ENCODE measurements at regions not wholly inside any gene's neighbourhood (a gene's known extent, or its start where the extent isn't known, plus 50 kb on each side); places are given as distances from the start of the nearest gene placed in this dataset.

GRCh38 chr2:11987151-11987550 is 240.7 kb downstream of the LPIN1 start:
- H3K4me3 ChIP-seq (ENCODE audit: low read depth in 1 of 3, low read length in 3 of 3): no peak overlapping the region
- 64 to 84% (median 77%) methylated on average over 3 of the region's 3 CpGs for WGBS, 3 donors
- no peak for FAIRE-seq
- no peaks in the 10 kb centered on the region for H3K4me1 ChIP-seq (ENCODE audit: control insufficient read depth in 3 of 3, insufficient read depth in 2 of 3, low read depth in 1 of 3, low read length in 2 of 3)
- no peak for DNase-seq
- peaks cover 0 to 2% of the 10 kb centered on the region in 2 donors for H3K9me3 ChIP-seq (ENCODE audit: control insufficient read depth in 2 of 2, insufficient read depth in 1 of 2, low read depth in 1 of 2, low read length in 1 of 2)
- H3K27me3 ChIP-seq (ENCODE audit: control insufficient read depth in 3 of 3, insufficient read depth in 3 of 3, low read length in 3 of 3): peaks cover 0 to 2% (median 0%) of the 10 kb centered on the region in 3 donors
- H3K36me3 ChIP-seq (ENCODE audit: control insufficient read depth in 3 of 3, insufficient read depth in 2 of 3, low read depth in 1 of 3, low read length in 3 of 3): no peaks in the 10 kb centered on the region
- H3K27ac ChIP-seq (ENCODE audit: low read depth in 1 of 3, low read length in 2 of 3): no peak overlapping the region

- Histone ChIP-seq H3K27me3 (ENCODE audit: control insufficient read depth in 3 of 3, insufficient read depth in 3 of 3, low read length in 3 of 3) (no peaks in the 10 kb centered on the region), H3K36me3 (ENCODE audit: control insufficient read depth in 3 of 3, insufficient read depth in 2 of 3, low read depth in 1 of 3, low read length in 3 of 3) (no peaks in the 10 kb centered on the region), H3K4me1 (ENCODE audit: control insufficient read depth in 3 of 3, insufficient read depth in 2 of 3, low read depth in 1 of 3, low read length in 2 of 3) (no peaks in the 10 kb centered on the region), H3K4me3 (ENCODE audit: low read depth in 1 of 3, low read length in 3 of 3) (no peak overlapping the region), H3K27ac (ENCODE audit: low read depth in 1 of 3, low read length in 2 of 3) (no peak overlapping the region), H3K9me3 (ENCODE audit: control insufficient read depth in 2 of 2, insufficient read depth in 1 of 2, low read depth in 1 of 2, low read length in 1 of 2) (no peaks in the 10 kb centered on the region)
- FAIRE-seq (no peak), DNase-seq (no peak)
- 67 to 87% (median 84%) methylated on average over 14 of the region's 14 CpGs for WGBS, 3 donors
These were observed 242.4 kb downstream of the LPIN1 start for GRCh38 chr2:11988691-11989353.

DNA sequence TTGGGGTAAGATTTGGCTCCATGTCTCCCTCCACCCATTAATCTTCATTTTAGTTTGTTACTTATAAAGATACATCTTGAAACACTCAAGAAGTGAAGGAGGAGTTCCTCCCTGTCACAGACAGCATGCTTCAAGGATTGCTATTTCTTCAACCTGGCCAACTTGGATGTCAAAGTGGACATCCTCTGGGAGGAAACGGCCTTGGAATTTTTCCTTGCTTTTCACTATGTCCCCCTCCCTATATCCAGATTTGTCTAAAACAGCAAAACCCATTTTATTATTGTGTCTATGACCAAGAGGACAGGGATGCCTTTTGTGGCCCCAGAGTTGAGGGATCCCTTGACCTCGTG is 242.9 kb downstream of the LPIN1 start:
- DNase-seq (no peak), FAIRE-seq (no peak)
- Histone ChIP-seq H3K9me3 (ENCODE audit: control insufficient read depth in 2 of 2, insufficient read depth in 1 of 2, low read depth in 1 of 2, low read length in 1 of 2) (no peaks in the 10 kb centered on the region), H3K27ac (ENCODE audit: low read depth in 1 of 3, low read length in 2 of 3) (no peak overlapping the region), H3K36me3 (ENCODE audit: control insufficient read depth in 3 of 3, insufficient read depth in 2 of 3, low read depth in 1 of 3, low read length in 3 of 3) (no peaks in the 10 kb centered on the region), H3K27me3 (ENCODE audit: control insufficient read depth in 3 of 3, insufficient read depth in 3 of 3, low read length in 3 of 3) (no peaks in the 10 kb centered on the region), H3K4me1 (ENCODE audit: control insufficient read depth in 3 of 3, insufficient read depth in 2 of 3, low read depth in 1 of 3, low read length in 2 of 3) (no peaks in the 10 kb centered on the region), H3K4me3 (ENCODE audit: low read depth in 1 of 3, low read length in 3 of 3) (no peak overlapping the region)
- 74 to 82% (median 79%) methylated on average over 2 of the region's 2 CpGs for WGBS, 3 donors

DNA sequence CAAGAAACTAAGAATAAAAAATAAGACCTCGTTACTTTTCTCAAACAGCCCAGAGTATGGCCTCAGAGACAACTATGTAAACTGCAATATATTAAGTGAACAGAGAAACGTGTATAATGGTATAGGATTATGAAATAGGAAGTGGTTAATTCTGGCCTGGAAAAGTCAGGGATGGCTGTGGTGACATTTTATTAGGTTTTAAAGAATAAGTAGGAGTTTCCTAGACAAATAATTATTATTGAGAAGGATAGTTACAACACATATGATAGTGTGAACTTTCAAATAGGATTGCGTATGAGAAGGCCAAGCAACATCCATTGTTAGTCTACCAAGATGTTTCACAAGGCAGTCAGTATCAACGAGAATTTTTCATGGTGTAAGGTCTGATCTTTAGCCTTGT is 244.1 kb downstream of the LPIN1 start:
- Histone ChIP-seq H3K9me3 (ENCODE audit: control insufficient read depth in 2 of 2, insufficient read depth in 1 of 2, low read depth in 1 of 2, low read length in 1 of 2) (no peaks in the 10 kb centered on the region), H3K36me3 (ENCODE audit: control insufficient read depth in 3 of 3, insufficient read depth in 2 of 3, low read depth in 1 of 3, low read length in 3 of 3) (no peaks in the 10 kb centered on the region), H3K4me3 (ENCODE audit: low read depth in 1 of 3, low read length in 3 of 3) (no peak overlapping the region), H3K27ac (ENCODE audit: low read depth in 1 of 3, low read length in 2 of 3) (no peak overlapping the region), H3K4me1 (ENCODE audit: control insufficient read depth in 3 of 3, insufficient read depth in 2 of 3, low read depth in 1 of 3, low read length in 2 of 3) (no peaks in the 10 kb centered on the region), H3K27me3 (ENCODE audit: control insufficient read depth in 3 of 3, insufficient read depth in 3 of 3, low read length in 3 of 3) (peaks cover 0 to 2% (median 0%) of the 10 kb centered on the region in 3 donors)
- DNase-seq: no peak
- WGBS, 3 donors: 79 to 85% (median 83%) methylated on average over 4 of the region's 4 CpGs
- no peak for FAIRE-seq

DNA sequence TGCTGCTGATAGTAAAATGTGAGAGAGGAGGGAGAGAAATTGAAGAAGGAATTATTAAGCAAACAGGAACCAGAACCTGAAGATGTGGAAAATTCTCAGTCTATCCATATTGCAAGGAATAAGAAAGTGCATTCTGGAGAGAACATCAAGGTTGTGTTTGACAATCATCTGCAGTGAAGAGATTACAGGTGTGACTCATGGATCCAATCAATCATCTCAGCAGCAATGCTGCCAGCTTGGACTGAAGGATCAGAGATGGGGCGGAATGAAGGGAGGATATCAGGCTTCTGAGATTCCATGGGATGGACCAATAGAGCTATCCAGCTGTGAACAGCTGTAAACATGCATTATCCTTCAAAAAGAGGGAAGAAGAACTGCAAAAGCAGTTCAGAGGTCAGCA is 247.3 kb downstream of the LPIN1 start:
- no peaks in the 10 kb centered on the region for H3K36me3 ChIP-seq (ENCODE audit: control insufficient read depth in 3 of 3, insufficient read depth in 2 of 3, low read depth in 1 of 3, low read length in 3 of 3)
- H3K4me1 ChIP-seq (ENCODE audit: control insufficient read depth in 3 of 3, insufficient read depth in 2 of 3, low read depth in 1 of 3, low read length in 2 of 3): no peaks in the 10 kb centered on the region
- 63 to 76% (median 76%) methylated on average over 1 of the region's 1 CpG for WGBS, 3 donors
- H3K27me3 ChIP-seq (ENCODE audit: control insufficient read depth in 3 of 3, insufficient read depth in 3 of 3, low read length in 3 of 3): peaks cover 0 to 2% (median 0%) of the 10 kb centered on the region in 3 donors
- H3K9me3 ChIP-seq (ENCODE audit: control insufficient read depth in 2 of 2, insufficient read depth in 1 of 2, low read depth in 1 of 2, low read length in 1 of 2): no peaks in the 10 kb centered on the region
- H3K4me3 ChIP-seq (ENCODE audit: low read depth in 1 of 3, low read length in 3 of 3): no peak overlapping the region
- DNase-seq (no peak), FAIRE-seq (no peak)
- no peak overlapping the region for H3K27ac ChIP-seq (ENCODE audit: low read depth in 1 of 3, low read length in 2 of 3)

DNA sequence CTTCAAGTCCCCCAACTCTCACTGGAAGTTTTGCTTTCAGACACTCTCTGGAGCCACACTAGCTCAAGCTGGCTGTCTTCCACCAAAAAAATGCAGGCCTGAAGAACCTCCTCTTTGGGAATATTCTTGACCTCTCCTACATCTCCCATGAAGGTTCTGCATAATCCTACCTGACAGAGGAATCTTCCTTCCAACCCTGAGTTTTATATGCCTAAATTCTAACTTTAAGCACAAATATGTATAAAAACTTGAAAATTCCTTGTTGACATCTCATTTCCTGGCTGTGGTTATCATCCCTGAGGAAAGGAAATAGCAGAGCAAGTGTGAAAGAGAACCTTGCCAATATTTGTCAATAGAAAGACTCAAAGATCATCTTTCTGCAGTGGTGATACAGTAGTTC is 249.0 kb downstream of the LPIN1 start:
- H3K4me3 ChIP-seq (ENCODE audit: low read depth in 1 of 3, low read length in 3 of 3): no peak overlapping the region
- no peaks in the 10 kb centered on the region for H3K36me3 ChIP-seq (ENCODE audit: control insufficient read depth in 3 of 3, insufficient read depth in 2 of 3, low read depth in 1 of 3, low read length in 3 of 3)
- no peak for DNase-seq
- no peak overlapping the region for H3K27ac ChIP-seq (ENCODE audit: low read depth in 1 of 3, low read length in 2 of 3)
- no peaks in the 10 kb centered on the region for H3K4me1 ChIP-seq (ENCODE audit: control insufficient read depth in 3 of 3, insufficient read depth in 2 of 3, low read depth in 1 of 3, low read length in 2 of 3)
- no peaks in the 10 kb centered on the region for H3K9me3 ChIP-seq (ENCODE audit: control insufficient read depth in 2 of 2, insufficient read depth in 1 of 2, low read depth in 1 of 2, low read length in 1 of 2)
- H3K27me3 ChIP-seq (ENCODE audit: control insufficient read depth in 3 of 3, insufficient read depth in 3 of 3, low read length in 3 of 3): peaks cover 0 to 2% (median 0%) of the 10 kb centered on the region in 3 donors
- FAIRE-seq: no peak

DNA sequence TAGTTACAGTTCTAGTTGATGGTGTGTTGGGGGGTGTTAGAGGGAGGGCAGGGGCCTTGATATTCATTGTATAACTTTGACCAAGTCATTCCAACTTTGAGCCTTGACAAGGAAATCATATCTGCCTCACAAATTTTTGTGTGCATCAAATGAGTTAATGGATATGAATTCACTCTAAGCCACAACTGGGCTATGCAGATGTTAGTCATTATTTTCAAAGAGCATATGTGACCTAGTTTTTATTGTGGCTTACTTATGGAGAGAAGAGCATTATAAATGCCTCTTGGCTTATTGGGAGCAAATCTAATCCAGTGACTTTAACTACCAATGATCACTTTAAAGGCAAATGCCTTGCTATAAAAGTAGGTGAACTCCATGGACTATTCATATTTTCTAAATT is 250.2 kb downstream of the LPIN1 start:
- H3K36me3 ChIP-seq (ENCODE audit: control insufficient read depth in 3 of 3, insufficient read depth in 2 of 3, low read depth in 1 of 3, low read length in 3 of 3): no peaks in the 10 kb centered on the region
- no peak for FAIRE-seq

GRCh38 chr2:11997142-11997541 is 250.7 kb downstream of the LPIN1 start:
- Histone ChIP-seq H3K27me3 (ENCODE audit: control insufficient read depth in 3 of 3, insufficient read depth in 3 of 3, low read length in 3 of 3) (peaks cover 0 to 2% (median 0%) of the 10 kb centered on the region in 3 donors), H3K4me3 (ENCODE audit: low read depth in 1 of 3, low read length in 3 of 3) (no peak overlapping the region), H3K36me3 (ENCODE audit: control insufficient read depth in 3 of 3, insufficient read depth in 2 of 3, low read depth in 1 of 3, low read length in 3 of 3) (no peaks in the 10 kb centered on the region), H3K9me3 (ENCODE audit: control insufficient read depth in 2 of 2, insufficient read depth in 1 of 2, low read depth in 1 of 2, low read length in 1 of 2) (no peaks in the 10 kb centered on the region), H3K4me1 (ENCODE audit: control insufficient read depth in 3 of 3, insufficient read depth in 2 of 3, low read depth in 1 of 3, low read length in 2 of 3) (no peaks in the 10 kb centered on the region), H3K27ac (ENCODE audit: low read depth in 1 of 3, low read length in 2 of 3) (no peak overlapping the region)
- no peak for FAIRE-seq
- DNase-seq: no peak

More for the DNA sequence above, 250.2 kb downstream of the LPIN1 start:
- Histone ChIP-seq H3K27ac (ENCODE audit: low read depth in 1 of 3, low read length in 2 of 3) (no peak overlapping the region), H3K9me3 (ENCODE audit: control insufficient read depth in 2 of 2, insufficient read depth in 1 of 2, low read depth in 1 of 2, low read length in 1 of 2) (no peaks in the 10 kb centered on the region), H3K4me3 (ENCODE audit: low read depth in 1 of 3, low read length in 3 of 3) (no peak overlapping the region), H3K27me3 (ENCODE audit: control insufficient read depth in 3 of 3, insufficient read depth in 3 of 3, low read length in 3 of 3) (peaks cover 0 to 2% (median 0%) of the 10 kb centered on the region in 3 donors), H3K4me1 (ENCODE audit: control insufficient read depth in 3 of 3, insufficient read depth in 2 of 3, low read depth in 1 of 3, low read length in 2 of 3) (no peaks in the 10 kb centered on the region)
- no peak for DNase-seq

DNA sequence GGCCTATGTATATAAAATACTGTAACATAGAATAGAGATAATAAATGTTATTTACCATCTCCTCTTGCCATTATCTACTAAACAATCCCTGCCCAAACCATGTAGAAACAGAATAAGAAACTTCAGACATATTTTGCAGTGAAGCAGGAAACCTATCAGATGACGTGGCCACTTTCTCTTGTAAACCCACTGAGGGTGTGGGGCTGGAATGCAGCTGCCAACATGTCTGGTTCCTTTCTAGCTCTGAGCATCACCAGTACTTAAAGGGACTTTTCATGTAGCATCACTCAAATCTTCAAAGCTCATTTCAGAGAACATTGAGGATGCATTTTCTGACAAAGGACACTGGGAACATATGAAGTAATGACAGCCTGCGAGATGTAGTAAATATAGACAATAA is 251.8 kb downstream of the LPIN1 start:
- no peaks in the 10 kb centered on the region for H3K9me3 ChIP-seq (ENCODE audit: control insufficient read depth in 2 of 2, insufficient read depth in 1 of 2, low read depth in 1 of 2, low read length in 1 of 2)
- no peaks in the 10 kb centered on the region for H3K36me3 ChIP-seq (ENCODE audit: control insufficient read depth in 3 of 3, insufficient read depth in 2 of 3, low read depth in 1 of 3, low read length in 3 of 3)
- no peaks in the 10 kb centered on the region for H3K4me1 ChIP-seq (ENCODE audit: control insufficient read depth in 3 of 3, insufficient read depth in 2 of 3, low read depth in 1 of 3, low read length in 2 of 3)
- H3K4me3 ChIP-seq (ENCODE audit: low read depth in 1 of 3, low read length in 3 of 3): no peak overlapping the region
- FAIRE-seq (no peak), DNase-seq (no peak)
- WGBS, 3 donors: 47 to 58% (median 57%) methylated on average over 2 of the region's 2 CpGs
- H3K27ac ChIP-seq (ENCODE audit: low read depth in 1 of 3, low read length in 2 of 3): no peak overlapping the region
- H3K27me3 ChIP-seq (ENCODE audit: control insufficient read depth in 3 of 3, insufficient read depth in 3 of 3, low read length in 3 of 3): peaks cover 0 to 2% (median 0%) of the 10 kb centered on the region in 3 donors
